Osteoblast (primary cell): ENCODE measurements at regions not wholly inside any gene's neighbourhood (a gene's known extent, or its start where the extent isn't known, plus 50 kb on each side); places are given as distances from the start of the nearest gene placed in this dataset.

ENCODE experiments used
- DNase-seq: peaks from one replicate; pipeline ENCODE4 v3.0.0; 2011; ENCODE audit warnings: low spot score, mixed read lengths; ENCODE audit not compliant: insufficient read length; ENCODE audit errors: missing footprints
- H2AFZ ChIP-seq: 2 replicates; pipeline ENCODE4 v1.6.0; 2011; ENCODE audit warnings: mild to moderate bottlenecking, low read length
- H3K27ac ChIP-seq: 2 replicates; pipeline ENCODE4 v1.5.1; 2011; ENCODE audit warnings: mild to moderate bottlenecking, low read depth, low read length, moderate library complexity
- H3K27me3 ChIP-seq: 2 replicates; pipeline ENCODE4 v1.6.0; 2012; ENCODE audit warnings: mild to moderate bottlenecking, control low read depth, inconsistent platforms, low read length, moderate library complexity; ENCODE audit not compliant: insufficient read depth
- H3K36me3 ChIP-seq: 2 replicates; pipeline ENCODE4 v1.5.1; 2011; ENCODE audit warnings: mild to moderate bottlenecking, low read length, control low read depth, moderate library complexity; ENCODE audit not compliant: insufficient read depth
- H3K4me1 ChIP-seq: 2 replicates; pipeline ENCODE4 v1.5.1; 2011; ENCODE audit warnings: mild to moderate bottlenecking, low read length, control low read depth, moderate library complexity; ENCODE audit not compliant: insufficient read depth
- H3K4me2 ChIP-seq: 2 replicates; pipeline ENCODE4 v1.6.0; 2011; ENCODE audit warnings: mild to moderate bottlenecking, low read length; ENCODE audit not compliant: insufficient read depth
- H3K4me3 ChIP-seq: fragments of 200-600 bp; sonication (generic); 3 replicates; pipeline ENCODE4 v1.5.1; 2012; ENCODE audit warnings: mild to moderate bottlenecking, low read length, inconsistent platforms; ENCODE audit not compliant: insufficient read depth
- H3K79me2 ChIP-seq: 2 replicates; pipeline ENCODE4 v1.6.0; 2012; ENCODE audit warnings: mild to moderate bottlenecking, low read length, control low read depth, inconsistent platforms; ENCODE audit not compliant: insufficient read depth
- H3K9me3 ChIP-seq: 2 replicates; pipeline ENCODE4 v1.5.1; 2011; ENCODE audit warnings: low read depth, low read length, control low read depth
- H4K20me1 ChIP-seq: 2 replicates; pipeline ENCODE4 v1.6.0; 2012; ENCODE audit warnings: mild to moderate bottlenecking, low read length, control low read depth; ENCODE audit not compliant: insufficient read depth
- CTCF ChIP-seq: IDR thresholded peaks from 2 replicates; pipeline ENCODE4 v1.5.1; 2011; ENCODE audit warnings: mild to moderate bottlenecking, low read depth, low read length, moderate library complexity; ENCODE audit errors: extremely low read depth

- H3K4me1 ChIP-seq, result no peaks in the 10 kb centered on the region
- H3K4me2 ChIP-seq, result no peak overlapping the region
- H3K27me3 ChIP-seq, result no peaks in the 10 kb centered on the region
- no peak for DNase-seq
- H3K4me3 ChIP-seq, result no peak overlapping the region
- no peak overlapping the region for H2AFZ ChIP-seq
- no peaks in the 10 kb centered on the region for H3K36me3 ChIP-seq
- peaks cover 3% of the 10 kb centered on the region for H3K9me3 ChIP-seq
- no peaks in the 10 kb centered on the region for H3K79me2 ChIP-seq
- H4K20me1 ChIP-seq, result no peaks in the 10 kb centered on the region
- no peak overlapping the region for H3K27ac ChIP-seq
- TF ChIP-seq CTCF, result no peak
These were observed 598.4 kb upstream of the GNPDA2 start for GRCh38 chr4:45324455-45325417.

DNA sequence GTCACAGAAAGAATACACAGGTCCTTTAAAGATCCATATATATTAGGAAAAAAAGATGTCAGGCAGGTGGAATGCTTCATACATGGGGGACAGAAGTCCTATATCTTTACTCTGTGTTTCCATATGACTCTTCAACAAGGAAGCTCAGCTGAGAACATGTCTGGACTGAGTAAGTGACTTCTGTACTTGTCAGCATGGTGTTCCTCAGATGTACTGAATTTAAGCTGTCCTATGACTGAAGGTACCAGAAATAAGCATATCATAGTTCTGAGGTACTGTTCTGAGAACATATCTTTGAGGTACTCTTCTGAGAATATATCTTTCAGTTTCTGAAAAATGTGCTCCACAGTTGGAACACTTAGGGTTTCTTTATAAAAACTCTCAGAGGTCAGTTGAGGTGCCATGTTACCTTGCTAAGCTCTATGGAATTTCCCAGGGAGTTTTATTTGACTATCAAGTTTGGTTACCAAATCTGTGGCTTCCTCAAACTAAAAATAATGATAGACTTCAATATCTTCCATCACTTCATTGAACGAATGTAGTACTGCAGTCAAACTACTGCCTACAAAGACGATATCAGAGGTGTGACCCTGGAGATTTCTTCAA lies 597.2 kb upstream of the GNPDA2 start:
- Histone ChIP-seq H3K4me2 (no peak overlapping the region), H3K36me3 (no peaks in the 10 kb centered on the region), H4K20me1 (no peaks in the 10 kb centered on the region), H2AFZ (no peak overlapping the region), H3K79me2 (no peaks in the 10 kb centered on the region), H3K27ac (no peak overlapping the region), H3K4me3 (no peak overlapping the region), H3K4me1 (no peaks in the 10 kb centered on the region), H3K27me3 (no peaks in the 10 kb centered on the region), H3K9me3 (peaks cover 3% of the 10 kb centered on the region)
- DNase-seq, result no peak
- no peak for TF ChIP-seq CTCF

- no peaks in the 10 kb centered on the region for H3K27me3 ChIP-seq
- no peak overlapping the region for H3K4me3 ChIP-seq
- no peak for TF ChIP-seq CTCF
- no peaks in the 10 kb centered on the region for H3K79me2 ChIP-seq
- no peak overlapping the region for H3K27ac ChIP-seq
- no peak overlapping the region for H3K4me2 ChIP-seq
- H3K36me3 ChIP-seq, result no peaks in the 10 kb centered on the region
- H3K9me3 ChIP-seq, result peaks cover 5% of the 10 kb centered on the region
- H3K4me1 ChIP-seq, result no peaks in the 10 kb centered on the region
- no peak overlapping the region for H2AFZ ChIP-seq
- DNase-seq, result no peak
- H4K20me1 ChIP-seq, result no peaks in the 10 kb centered on the region
These were observed 591.4 kb upstream of the GNPDA2 start for GRCh38 chr4:45317739-45318138.

GRCh38 chr4:45317276-45317675 lies 590.9 kb upstream of the GNPDA2 start:
- Histone ChIP-seq H3K4me3 (no peak overlapping the region), H3K9me3 (peaks cover 9% of the 10 kb centered on the region), H3K27ac (no peak overlapping the region), H3K4me2 (no peak overlapping the region), H3K79me2 (no peaks in the 10 kb centered on the region), H3K36me3 (no peaks in the 10 kb centered on the region), H2AFZ (no peak overlapping the region), H4K20me1 (no peaks in the 10 kb centered on the region), H3K4me1 (no peaks in the 10 kb centered on the region), H3K27me3 (no peaks in the 10 kb centered on the region)
- DNase-seq, result no peak
- TF ChIP-seq CTCF, result no peak
